OCI-LY1 (cell line): ENCODE measurements at regions not wholly inside any gene's neighbourhood (a gene's known extent, or its start where the extent isn't known, plus 50 kb on each side); places are given as distances from the start of the nearest gene placed in this dataset.

ENCODE experiments used
- H2AFZ ChIP-seq: fragments of 200-600 bp; sonication (generic), shearing (Covaris generic); 2 replicates; pipeline ENCODE4 v1.6.0; 2014; ENCODE audit warnings: antibody characterized with exemption, mild to moderate bottlenecking, low read length
- H3F3A ChIP-seq: fragments of 200-600 bp; sonication (generic), shearing (Covaris generic); 2 replicates; pipeline ENCODE4 v1.6.0; 2014; ENCODE audit warnings: mild to moderate bottlenecking, antibody characterized with exemption, low read length, moderate library complexity; ENCODE audit not compliant: insufficient read depth
- H3K27ac ChIP-seq: fragments of 200-600 bp; sonication (generic); 2 replicates; pipeline ENCODE4 v1.5.1; 2014; ENCODE audit warnings: low read length, mixed run types, mild to moderate bottlenecking, low read depth; ENCODE audit not compliant: poor library complexity, severe bottlenecking
- H3K27me3 ChIP-seq: fragments of 200-600 bp; sonication (generic); 2 replicates; pipeline ENCODE4 v1.6.0; 2014; ENCODE audit warnings: antibody characterized with exemption, mild to moderate bottlenecking, low read length, moderate library complexity; ENCODE audit not compliant: insufficient read depth
- H3K36me3 ChIP-seq: fragments of 200-600 bp; sonication (generic); 2 replicates; pipeline ENCODE4 v1.6.1; 2014; ENCODE audit warnings: mild to moderate bottlenecking, antibody characterized with exemption, low read length, moderate library complexity, mixed read lengths; ENCODE audit not compliant: insufficient read depth
- H3K4me1 ChIP-seq: fragments of 200-600 bp; sonication (generic); 2 replicates; pipeline ENCODE4 v1.5.1; 2014; ENCODE audit warnings: mild to moderate bottlenecking, low read length, moderate library complexity; ENCODE audit not compliant: insufficient read depth, severe bottlenecking
- H3K4me2 ChIP-seq: fragments of 200-600 bp; sonication (generic), shearing (Covaris generic); 2 replicates; pipeline ENCODE4 v1.6.1; 2014; ENCODE audit warnings: low read length
- H3K4me3 ChIP-seq: fragments of 200-600 bp; sonication (generic); 2 replicates; pipeline ENCODE4 v1.5.1; 2014; ENCODE audit warnings: low read length, low read depth, mild to moderate bottlenecking, mixed read lengths; ENCODE audit not compliant: poor library complexity, severe bottlenecking
- H3K79me2 ChIP-seq: fragments of 200-600 bp; shearing (Covaris generic); 2 replicates; pipeline ENCODE4 v1.6.1; 2016; ENCODE audit warnings: mixed run types, low read length, mixed read lengths; ENCODE audit not compliant: insufficient read depth
- H3K9ac ChIP-seq: fragments of 200-600 bp; sonication (generic), shearing (Covaris generic); 2 replicates; pipeline ENCODE4 v1.6.1; 2014; ENCODE audit warnings: mild to moderate bottlenecking, low read length, mixed read lengths
- H3K9me2 ChIP-seq: fragments of 200-600 bp; sonication (generic), shearing (Covaris generic); 2 replicates; pipeline ENCODE4 v1.6.1; 2014; ENCODE audit warnings: low read depth, mild to moderate bottlenecking, low read length, mixed read lengths
- H3K9me3 ChIP-seq: fragments of 200-600 bp; shearing (Covaris generic); 2 replicates; pipeline ENCODE4 v1.6.1; 2014; ENCODE audit warnings: low read length, mixed read lengths
- H4K20me1 ChIP-seq: fragments of 200-600 bp; sonication (generic), shearing (Covaris generic); 2 replicates; pipeline ENCODE4 v1.6.0; 2016; ENCODE audit warnings: mild to moderate bottlenecking, low read length; ENCODE audit not compliant: insufficient read depth
- CTCF ChIP-seq: fragments of 200-600 bp; sonication (generic), shearing (Covaris generic); IDR thresholded peaks from 2 replicates; pipeline ENCODE4 v1.5.1; 2017; ENCODE audit warnings: mild to moderate bottlenecking, antibody characterized with exemption, low read length, moderate library complexity, mixed read lengths
- EZH2 ChIP-seq: fragments of 200-600 bp; sonication (generic), shearing (Covaris generic); IDR thresholded peaks from 2 replicates; pipeline ENCODE4 v1.8.0; 2017; ENCODE audit warnings: borderline replicate concordance, mixed run types, mild to moderate bottlenecking, antibody characterized with exemption, low read length, moderate library complexity, mixed read lengths

- Histone ChIP-seq H3K4me2 (no peak overlapping the region), H3K4me3 (no peak overlapping the region), H3K79me2 (no peaks in the 10 kb centered on the region), H3K27ac (no peak overlapping the region), H3K9me2 (no peaks in the 10 kb centered on the region), H3K9ac (no peak overlapping the region), H3K9me3 (no peaks in the 10 kb centered on the region), H2AFZ (no peak overlapping the region), H3K4me1 (no peaks in the 10 kb centered on the region), H4K20me1 (no peaks in the 10 kb centered on the region), H3F3A (no peaks in the 10 kb centered on the region), H3K36me3 (no peaks in the 10 kb centered on the region), H3K27me3 (no peaks in the 10 kb centered on the region)
- TF ChIP-seq EZH2 (no peak), CTCF (no peak)
These were observed 684.8 kb upstream of the TSPY4 start for GRCh38 chrY:8652445-8652844.

DNA sequence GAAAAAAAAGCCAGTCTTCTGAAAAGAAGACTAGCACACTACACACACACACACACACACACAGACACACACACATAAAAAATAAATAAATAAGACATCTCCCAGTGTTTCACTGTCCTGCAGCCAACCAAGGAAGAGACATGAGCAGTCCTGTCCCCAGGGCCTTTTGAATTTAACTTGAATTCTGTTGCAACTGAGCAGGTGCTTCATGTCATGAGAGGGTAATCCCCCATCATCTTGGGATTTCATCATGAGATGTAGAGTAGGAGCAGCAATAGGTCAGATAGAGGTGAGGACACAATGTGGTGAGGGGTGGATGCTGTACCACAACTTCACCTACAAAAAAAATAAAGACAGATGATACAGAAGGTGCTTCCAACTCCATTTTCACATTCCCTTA is 682.2 kb upstream of the TSPY4 start:
- no peaks in the 10 kb centered on the region for H3K36me3 ChIP-seq
- H3K79me2 ChIP-seq = no peaks in the 10 kb centered on the region
- H3K9me3 ChIP-seq = no peaks in the 10 kb centered on the region
- H3K4me2 ChIP-seq = no peak overlapping the region
- no peak overlapping the region for H3K27ac ChIP-seq
- H4K20me1 ChIP-seq = no peaks in the 10 kb centered on the region
- H3K27me3 ChIP-seq = no peaks in the 10 kb centered on the region
- no peaks in the 10 kb centered on the region for H3K4me1 ChIP-seq
- no peaks in the 10 kb centered on the region for H3K9me2 ChIP-seq
- H3K4me3 ChIP-seq = no peak overlapping the region
- H2AFZ ChIP-seq = no peak overlapping the region
- no peaks in the 10 kb centered on the region for H3F3A ChIP-seq
- no peak for TF ChIP-seq CTCF
- TF ChIP-seq EZH2 = no peak
- no peak overlapping the region for H3K9ac ChIP-seq

GRCh38 chrY:8656101-8656500 is 681.2 kb upstream of the TSPY4 start:
- Histone ChIP-seq H3K4me1 (no peaks in the 10 kb centered on the region), H3K36me3 (no peaks in the 10 kb centered on the region), H3K27me3 (no peaks in the 10 kb centered on the region), H3K9me2 (no peaks in the 10 kb centered on the region), H4K20me1 (no peaks in the 10 kb centered on the region), H2AFZ (no peak overlapping the region), H3F3A (no peaks in the 10 kb centered on the region), H3K27ac (no peak overlapping the region), H3K9ac (no peak overlapping the region), H3K4me2 (no peak overlapping the region), H3K4me3 (no peak overlapping the region), H3K79me2 (no peaks in the 10 kb centered on the region), H3K9me3 (no peaks in the 10 kb centered on the region)
- TF ChIP-seq EZH2 = no peak
- TF ChIP-seq CTCF = no peak
